Calu3 (cell line): ENCODE measurements at regions not wholly inside any gene's neighbourhood (a gene's known extent, or its start where the extent isn't known, plus 50 kb on each side); places are given as distances from the start of the nearest gene placed in this dataset.

Experiments
- BruUV-seq: library from RNA; stranded (reverse); fragments of 400-500 nt; replicated peaks from 2 replicates; lab custom pipeline; 2021; lab: Mats Ljungman, UMichigan
- CTCF ChIA-PET: fragments of 300-600 bp; sonication (Branson Sonifier 250); formaldehyde crosslinking; loops from one replicate; lab custom pipeline; 2022; ENCODE audit warnings: antibody characterized with exemption; lab: Charles Lee
- DNase-seq: peaks from one replicate; pipeline ENCODE4 v3.0.0; 2022
- H3K27ac Mint-ChIP-seq: one replicate; pipeline ENCODE4 v1.8.0; 2022; ENCODE audit warnings: mixed read lengths; ENCODE audit not compliant: unreplicated experiment
- H3K27me3 Mint-ChIP-seq: one replicate; pipeline ENCODE4 v1.8.0; 2022; ENCODE audit warnings: mixed read lengths; ENCODE audit not compliant: unreplicated experiment
- H3K36me3 Mint-ChIP-seq: one replicate; pipeline ENCODE4 v1.8.0; 2022; ENCODE audit warnings: mild to moderate bottlenecking, moderate library complexity, mixed read lengths; ENCODE audit not compliant: insufficient read depth, unreplicated experiment
- H3K4me1 Mint-ChIP-seq: one replicate; pipeline ENCODE4 v1.8.0; 2022; ENCODE audit warnings: mild to moderate bottlenecking, low read depth, mixed read lengths; ENCODE audit not compliant: unreplicated experiment
- H3K4me3 Mint-ChIP-seq: one replicate; pipeline ENCODE4 v1.8.0; 2022; ENCODE audit warnings: mild to moderate bottlenecking, low read depth, moderate library complexity, mixed read lengths; ENCODE audit not compliant: unreplicated experiment
- H3K9me3 Mint-ChIP-seq: one replicate; pipeline ENCODE4 v1.8.0; 2022; ENCODE audit warnings: low read depth, mixed read lengths; ENCODE audit not compliant: unreplicated experiment
- intact Hi-C: fragments of 100-400 bp; cut with micrococcal nuclease; formaldehyde crosslinking; loops from one replicate; pipeline ENCODE4 v1.10.0; 2022; ENCODE audit not compliant: unreplicated experiment
- TF ChIP-seq, protein P1 (sequence below): fragments of 200-600 bp; IDR thresholded peaks from one replicate; pipeline ENCODE4 v1.8.0; 2022; ENCODE audit warnings: antibody characterized with exemption; ENCODE audit not compliant: unreplicated experiment

DNA sequence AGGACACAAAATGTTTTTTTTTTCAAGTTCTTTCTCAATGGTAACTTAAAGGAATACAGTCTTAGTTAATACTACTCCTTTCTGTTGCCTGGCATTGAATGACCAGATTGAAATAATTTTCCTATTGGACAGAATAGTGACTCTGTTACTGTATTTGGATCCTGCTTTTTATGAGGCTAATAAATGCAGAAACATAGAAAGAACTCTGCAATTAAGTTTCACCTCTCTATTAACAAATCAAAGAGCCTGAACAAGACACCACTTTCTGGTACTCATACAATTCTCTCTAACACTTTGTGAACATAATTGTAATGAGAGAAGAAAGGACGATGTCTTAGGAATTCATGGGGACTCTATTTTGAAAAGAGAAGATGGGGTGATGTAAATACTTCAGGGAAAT, 308.4 kb upstream of the ROBO2 start:
- CTCF ChIA-PET: no interaction called here
- Mint-ChIP-seq H3K4me3 (no peak overlapping the region), H3K27ac (no peak overlapping the region), H3K9me3 (no peaks in the 10 kb centered on the region), H3K4me1 (no peaks in the 10 kb centered on the region), H3K27me3 (no peaks in the 10 kb centered on the region), H3K36me3 (no peaks in the 10 kb centered on the region)
- intact Hi-C loops: no loop called here
- DNase-seq: no peak
- BruUV-seq: no TSS peak
- TF ChIP-seq, protein P1, sequence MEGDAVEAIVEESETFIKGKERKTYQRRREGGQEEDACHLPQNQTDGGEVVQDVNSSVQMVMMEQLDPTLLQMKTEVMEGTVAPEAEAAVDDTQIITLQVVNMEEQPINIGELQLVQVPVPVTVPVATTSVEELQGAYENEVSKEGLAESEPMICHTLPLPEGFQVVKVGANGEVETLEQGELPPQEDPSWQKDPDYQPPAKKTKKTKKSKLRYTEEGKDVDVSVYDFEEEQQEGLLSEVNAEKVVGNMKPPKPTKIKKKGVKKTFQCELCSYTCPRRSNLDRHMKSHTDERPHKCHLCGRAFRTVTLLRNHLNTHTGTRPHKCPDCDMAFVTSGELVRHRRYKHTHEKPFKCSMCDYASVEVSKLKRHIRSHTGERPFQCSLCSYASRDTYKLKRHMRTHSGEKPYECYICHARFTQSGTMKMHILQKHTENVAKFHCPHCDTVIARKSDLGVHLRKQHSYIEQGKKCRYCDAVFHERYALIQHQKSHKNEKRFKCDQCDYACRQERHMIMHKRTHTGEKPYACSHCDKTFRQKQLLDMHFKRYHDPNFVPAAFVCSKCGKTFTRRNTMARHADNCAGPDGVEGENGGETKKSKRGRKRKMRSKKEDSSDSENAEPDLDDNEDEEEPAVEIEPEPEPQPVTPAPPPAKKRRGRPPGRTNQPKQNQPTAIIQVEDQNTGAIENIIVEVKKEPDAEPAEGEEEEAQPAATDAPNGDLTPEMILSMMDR: no peak

- TF ChIP-seq, protein P1: no peak
- H3K36me3 Mint-ChIP-seq: no peaks in the 10 kb centered on the region
- intact Hi-C loops: no loop called here
- H3K27me3 Mint-ChIP-seq: no peaks in the 10 kb centered on the region
- no peak overlapping the region for H3K4me3 Mint-ChIP-seq
- H3K4me1 Mint-ChIP-seq: no peaks in the 10 kb centered on the region
- CTCF ChIA-PET: no interaction called here
- no peak overlapping the region for H3K27ac Mint-ChIP-seq
- H3K9me3 Mint-ChIP-seq: no peaks in the 10 kb centered on the region
- no peak for DNase-seq
- BruUV-seq: no TSS peak
Observed at GRCh38 chr3:76733073-76733759, 306.7 kb upstream of the ROBO2 start.

DNA sequence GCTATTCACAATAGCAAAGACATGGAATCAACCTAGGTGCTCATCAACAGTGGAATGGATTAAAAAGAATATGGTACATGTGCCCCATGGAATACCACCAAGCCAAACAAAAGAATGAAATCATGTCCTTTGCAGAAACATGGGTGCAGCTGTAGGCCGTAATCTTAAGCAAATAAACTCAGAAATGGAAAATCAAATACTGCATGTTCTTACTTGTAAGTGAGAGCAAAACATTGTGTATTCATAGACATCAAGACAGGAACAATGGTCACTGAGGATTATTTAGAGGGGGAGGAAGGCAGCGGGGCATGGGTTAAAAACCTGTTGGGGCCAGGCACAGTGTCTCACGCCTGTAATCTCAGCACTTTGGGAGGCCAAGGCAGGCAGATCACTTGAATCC, 304.7 kb upstream of the ROBO2 start:
- Mint-ChIP-seq H3K27ac (no peak overlapping the region), H3K36me3 (no peaks in the 10 kb centered on the region), H3K4me1 (no peaks in the 10 kb centered on the region), H3K4me3 (no peak overlapping the region), H3K9me3 (peaks cover 4% of the 10 kb centered on the region), H3K27me3 (no peaks in the 10 kb centered on the region)
- intact Hi-C loops: no loop called here
- CTCF ChIA-PET: interaction anchor here (0.7 kb wide), 1 partner anchor 927 kb away, joined by 3 read pairs; no protein-coding TSS in a partner anchor
- no TSS peak for BruUV-seq
- TF ChIP-seq, protein P1: no peak
- DNase-seq: no peak

- H3K27ac Mint-ChIP-seq: no peak overlapping the region
- CTCF ChIA-PET: interaction anchor here (0.6 kb wide), 1 partner anchor 238 kb away, joined by 3 read pairs; no protein-coding TSS in a partner anchor
Observed at GRCh38 chr3:76753599-76753998, 286.3 kb upstream of the ROBO2 start.

More at GRCh38 chr3:76753599-76753998, 286.3 kb upstream of the ROBO2 start:
- H3K27me3 Mint-ChIP-seq: no peaks in the 10 kb centered on the region
- H3K4me1 Mint-ChIP-seq: peaks cover 12% of the 10 kb centered on the region
- BruUV-seq: no TSS peak
- no peak for DNase-seq
- H3K36me3 Mint-ChIP-seq: no peaks in the 10 kb centered on the region
- TF ChIP-seq, protein P1: no peak
- no peaks in the 10 kb centered on the region for H3K9me3 Mint-ChIP-seq
- intact Hi-C loops: loop anchor here (2.0 to 10.0 kb wide), 2 partner anchors 281 to 501 kb away; no protein-coding TSS in a partner anchor
- no peak overlapping the region for H3K4me3 Mint-ChIP-seq
